GM18861 (cell line): ENCODE measurements at regions not wholly inside any gene's neighbourhood (a gene's known extent, or its start where the extent isn't known, plus 50 kb on each side); places are given as distances from the start of the nearest gene placed in this dataset.

Source experiments
- ATAC-seq: cut with Tn5 transposase; IDR thresholded peaks from one replicate; pipeline ENCODE4 v1.9.1; 2021; ENCODE audit not compliant: unreplicated experiment

- no peak for ATAC-seq
These were observed 55.5 kb downstream of the GSPT2 start for GRCh38 chrX:51798701-51799100.

- ATAC-seq, result peak; percentile 86
These were observed 59.9 kb downstream of the GSPT2 start for GRCh38 chrX:51802917-51803688.

GRCh38 chrX:51803833-51804232 lies 60.6 kb downstream of the GSPT2 start:
- ATAC-seq, result no peak

- no peak for ATAC-seq
These were observed 61.5 kb downstream of the GSPT2 start for GRCh38 chrX:51804741-51805140.

- no peak for ATAC-seq
These were observed 70.7 kb downstream of the GSPT2 start for GRCh38 chrX:51813886-51814460.

- ATAC-seq, result no peak
These were observed 69.4 kb upstream of the MAGED1 start for GRCh38 chrX:51824061-51824460.

GRCh38 chrX:51825436-51825835 lies 68.0 kb upstream of the MAGED1 start:
- no peak for ATAC-seq

GRCh38 chrX:51834076-51834475 lies 59.3 kb upstream of the MAGED1 start:
- no peak for ATAC-seq

GRCh38 chrX:51836823-51837222 lies 56.6 kb upstream of the MAGED1 start:
- ATAC-seq, result no peak

GRCh38 chrX:51837451-51837850 lies 56.0 kb upstream of the MAGED1 start:
- ATAC-seq, result no peak

GRCh38 chrX:51837921-51838320 lies 55.5 kb upstream of the MAGED1 start:
- ATAC-seq, result no peak
